ENCODE measurements at regions not wholly inside any gene's neighbourhood (a gene's known extent, or its start where the extent isn't known, plus 50 kb on each side); places are given as distances from the start of the nearest gene placed in this dataset.

- DNase-seq: peak; percentile 95
Measured at GRCh38 chr9:36458430-36458915, 58.4 kb upstream of the RNF38 start.

- no peak for DNase-seq
Measured at GRCh38 chr9:36457836-36458429, 57.9 kb upstream of the RNF38 start.

GRCh38 chr9:36456480-36457065 is 56.5 kb upstream of the RNF38 start:
- DNase-seq: no peak

- DNase-seq: no peak
Measured at GRCh38 chr9:36451949-36452348, 51.9 kb upstream of the RNF38 start.

GRCh38 chr9:36450110-36450732 is 50.2 kb upstream of the RNF38 start:
- DNase-seq: peak; percentile 29

All from activated CD4-positive, alpha-beta T cell treated with anti-CD3 and anti-CD28 coated beads, Interleukin-2, amount 50 U/mL, for 16 hours (primary cell).